Esophagus muscularis mucosa (tissue), 4 donors: ENCODE measurements at regions not wholly inside any gene's neighbourhood (a gene's known extent, or its start where the extent isn't known, plus 50 kb on each side); places are given as distances from the start of the nearest gene placed in this dataset.

ENCODE experiments used
- CTCF ChIP-seq, 3 experiments: fragments of 200-600 bp in 2 of 3; fragments of 450-650 bp in 1 of 3; sonication (generic) in 2 of 3; IDR thresholded peaks; one replicate each; pipeline ENCODE4 v1.5.1; 2017 to 2019; ENCODE audit warnings: antibody characterized with exemption in 3 of 3, mild to moderate bottlenecking in 2 of 3, moderate library complexity in 1 of 3
- EP300 ChIP-seq: sonication (generic); formaldehyde crosslinking; IDR thresholded peaks from one replicate; pipeline ENCODE4 v1.6.1; 2017; ENCODE audit warnings: antibody characterized with exemption
- POLR2A ChIP-seq: fragments of 450-650 bp; IDR thresholded peaks from one replicate; pipeline ENCODE4 v1.6.1; 2017; ENCODE audit warnings: antibody characterized with exemption, moderate library complexity, mild to moderate bottlenecking, low read depth

GRCh38 chr16:86117235-86117634 is 218.3 kb downstream of the IRF8 start:
- TF ChIP-seq POLR2A (no peak), CTCF (IDR thresholded peaks at IDR 0.05) (no peak), EP300 (no peak)
